ENCODE measurements at regions not wholly inside any gene's neighbourhood (a gene's known extent, or its start where the extent isn't known, plus 50 kb on each side); places are given as distances from the start of the nearest gene placed in this dataset.

- no peak for DNase-seq (ENCODE audit: low spot score)
Observed at GRCh38 chr20:57082357-57082945, 184.0 kb downstream of the BMP7 start.

DNA sequence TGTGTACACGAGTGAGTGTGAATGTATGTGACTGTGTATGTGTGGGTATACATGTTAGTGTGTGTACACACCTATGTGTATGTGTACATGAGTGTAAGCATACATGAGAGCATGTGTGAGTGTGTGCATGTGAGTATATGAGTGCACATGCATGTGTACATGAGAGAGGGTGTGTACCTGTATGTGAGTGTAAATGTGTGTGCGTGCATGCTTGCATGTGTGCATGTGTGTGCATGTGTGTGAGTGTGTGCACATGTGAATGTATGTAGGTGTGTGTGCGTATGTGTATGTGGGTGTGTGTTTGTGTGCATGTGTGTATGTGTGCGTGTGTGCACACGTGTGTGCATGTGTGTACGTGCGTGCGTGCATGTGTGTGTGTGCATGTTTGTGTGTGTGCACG is 183.4 kb downstream of the BMP7 start:
- no peak for DNase-seq (ENCODE audit: low spot score)

DNA sequence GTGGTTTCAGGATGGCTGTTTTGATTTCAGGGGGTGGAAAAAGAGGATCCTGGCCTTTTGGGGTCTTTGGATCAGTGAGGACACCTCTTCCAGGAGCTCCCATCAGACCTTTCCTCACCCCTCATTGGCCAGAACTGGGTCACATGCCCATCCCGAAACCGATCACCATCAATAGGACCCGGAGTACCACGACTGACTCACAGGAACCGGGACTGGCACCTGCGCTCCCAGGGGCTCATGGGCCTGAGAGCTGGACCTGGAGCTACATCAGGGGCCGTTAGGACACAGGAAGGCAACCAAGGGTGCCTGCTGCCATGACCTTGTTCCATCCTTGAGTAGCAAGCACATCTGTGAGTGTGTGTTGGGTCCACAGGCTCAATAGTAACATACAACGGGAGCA is 180.4 kb downstream of the BMP7 start:
- DNase-seq (ENCODE audit: low spot score) = no peak

DNA sequence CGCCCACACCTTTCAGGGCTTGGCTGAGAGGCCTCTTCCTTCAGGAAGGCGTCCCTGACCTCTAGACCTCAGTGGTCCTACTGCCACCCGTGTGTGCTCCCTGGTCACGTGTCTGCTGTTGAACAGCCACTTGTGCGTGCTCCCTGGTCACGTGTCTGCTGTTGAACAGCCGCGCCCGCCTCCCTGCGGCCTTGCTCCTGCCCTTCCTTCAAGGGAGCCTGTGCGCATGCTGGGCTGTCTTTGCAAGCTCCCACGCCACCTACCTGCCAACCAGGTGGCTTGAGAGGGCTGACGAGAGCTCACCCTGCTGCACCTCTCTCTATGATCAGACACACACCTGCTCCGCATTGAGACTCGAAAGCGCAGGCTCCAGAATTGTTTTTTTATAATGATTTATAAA is 179.3 kb downstream of the BMP7 start:
- DNase-seq (ENCODE audit: low spot score) = no peak

GRCh38 chr20:57087705-57088104 is 178.7 kb downstream of the BMP7 start:
- no peak for DNase-seq (ENCODE audit: low spot score)

GRCh38 chr20:57088436-57088835 is 178.0 kb downstream of the BMP7 start:
- DNase-seq (ENCODE audit: low spot score) = no peak

DNA sequence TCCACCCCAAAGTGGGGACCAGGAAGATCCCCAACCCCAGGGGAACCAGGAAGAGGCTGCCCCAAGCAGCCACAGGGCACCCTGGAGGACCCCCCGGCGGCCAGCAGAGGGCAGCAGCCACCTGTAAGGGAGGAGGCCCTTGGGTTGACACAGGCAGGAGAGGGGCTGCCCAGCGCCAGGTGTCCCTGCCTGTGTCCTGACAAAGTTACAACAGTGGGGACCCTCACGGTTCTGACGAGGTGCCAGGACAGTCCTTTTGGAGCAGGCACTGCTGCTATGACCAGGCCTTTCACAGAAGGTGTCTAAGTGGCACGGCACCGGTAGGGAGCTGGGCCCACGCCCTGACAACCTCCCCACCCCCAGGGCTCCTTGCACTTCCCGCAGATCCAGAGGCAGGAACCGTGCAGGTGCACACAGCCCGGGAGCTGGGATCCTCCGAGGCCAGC is 176.7 kb downstream of the BMP7 start:
- peak; percentile 56 for DNase-seq (ENCODE audit: low spot score)

- DNase-seq (ENCODE audit: low spot score) = no peak
Observed at GRCh38 chr20:57090590-57091560, 175.6 kb downstream of the BMP7 start.

DNA sequence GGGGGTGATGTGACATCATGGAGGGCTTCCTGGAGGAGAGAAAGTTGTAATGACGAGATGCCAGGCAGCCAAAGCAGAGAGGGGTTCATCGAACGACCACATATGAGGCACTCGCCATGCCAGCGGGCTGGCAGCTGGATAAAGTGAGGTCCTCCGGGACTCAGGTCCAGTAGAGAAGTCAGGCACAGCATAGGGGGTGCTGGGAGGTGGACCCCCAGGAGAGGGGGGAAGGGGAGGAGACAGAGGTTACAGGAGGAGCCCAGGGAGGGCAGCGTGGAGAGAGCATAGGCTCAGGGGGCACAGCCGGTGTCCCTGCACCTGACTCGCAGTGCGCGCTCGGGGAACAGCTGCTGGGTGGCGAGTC is 174.7 kb downstream of the BMP7 start:
- no peak for DNase-seq (ENCODE audit: low spot score)

- DNase-seq (ENCODE audit: low spot score) = peak; percentile 66
Observed at GRCh38 chr20:57092112-57092899, 174.1 kb downstream of the BMP7 start.

GRCh38 chr20:57092900-57093530 is 173.4 kb downstream of the BMP7 start:
- no peak for DNase-seq (ENCODE audit: low spot score)

- DNase-seq (ENCODE audit: low spot score) = no peak
Observed at GRCh38 chr20:57093766-57094165, 172.7 kb downstream of the BMP7 start.

GRCh38 chr20:57094252-57094891 is 172.1 kb downstream of the BMP7 start:
- DNase-seq (ENCODE audit: low spot score) = no peak

GRCh38 chr20:57094991-57095390 is 171.4 kb downstream of the BMP7 start:
- DNase-seq (ENCODE audit: low spot score) = no peak

DNA sequence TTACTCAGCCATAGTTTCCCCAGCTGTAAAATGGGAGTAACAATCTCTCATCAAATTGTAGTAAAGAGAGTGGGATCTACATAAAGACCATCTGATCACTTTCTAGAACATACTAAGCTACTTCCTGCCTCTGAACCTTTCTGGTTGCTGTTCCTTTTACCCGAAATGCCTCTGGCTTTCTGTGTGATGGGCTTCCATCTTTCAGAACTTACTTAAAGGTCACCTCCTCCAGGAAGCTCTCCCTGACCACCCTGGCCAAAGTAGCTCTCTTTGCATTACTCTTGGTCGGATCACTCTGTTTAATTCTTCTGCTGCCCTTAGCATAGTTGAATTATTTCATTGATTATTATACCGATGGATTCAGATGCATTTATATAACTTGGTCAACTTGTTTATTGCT is 171.0 kb downstream of the BMP7 start:
- no peak for DNase-seq (ENCODE audit: low spot score)

DNA sequence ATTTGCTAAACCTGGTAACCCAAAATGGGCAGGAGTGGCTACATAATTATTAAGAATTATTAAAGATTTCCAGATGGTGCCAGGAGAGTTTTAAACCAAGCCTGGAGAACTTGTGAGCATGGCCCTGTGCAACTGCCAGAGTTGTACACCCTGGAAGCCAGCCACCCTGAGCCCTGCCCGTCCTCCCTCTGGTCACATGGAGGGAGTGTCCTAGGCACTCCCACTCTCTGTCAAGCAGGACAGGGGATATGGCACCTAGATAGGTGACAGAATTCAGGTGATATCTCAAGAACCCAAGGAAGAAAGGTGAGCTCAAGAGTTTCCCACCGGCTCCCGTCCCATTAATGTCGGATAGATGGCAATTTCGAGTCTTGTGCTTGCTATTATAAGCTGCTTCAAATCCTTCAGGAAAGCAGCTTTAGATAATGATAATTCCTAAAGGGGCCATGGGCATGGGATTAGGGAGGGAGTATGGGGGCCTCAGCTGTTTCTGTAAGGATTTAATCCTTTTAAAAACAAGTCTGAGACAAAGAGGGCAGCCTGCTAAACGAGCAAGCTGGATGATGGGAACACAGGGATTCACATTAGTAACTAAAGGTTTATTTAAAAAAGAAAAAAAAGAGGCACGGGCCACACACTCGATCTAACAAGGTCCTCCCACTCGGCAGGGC is 169.1 kb downstream of the BMP7 start:
- DNase-seq (ENCODE audit: low spot score) = no peak

DNA sequence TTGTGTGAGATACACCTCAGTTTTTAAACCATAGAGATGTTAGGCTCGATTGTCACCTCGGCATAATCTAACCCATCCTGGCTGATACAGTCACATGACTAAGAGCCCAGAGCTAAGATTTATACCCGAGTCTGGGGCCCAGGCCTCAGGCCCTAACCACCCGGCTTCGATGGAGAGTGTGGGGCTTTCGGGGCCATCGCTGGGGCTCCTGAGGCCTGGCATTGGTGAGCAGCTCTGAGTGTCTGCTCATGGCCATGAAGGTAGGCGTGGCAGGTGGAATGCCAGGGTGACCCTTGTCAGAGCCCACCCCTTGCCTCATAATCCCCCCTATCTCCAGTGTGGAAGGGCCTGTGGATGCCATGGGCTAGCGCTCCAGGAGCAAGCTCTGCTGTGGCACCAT is 164.3 kb downstream of the BMP7 start:
- DNase-seq (ENCODE audit: low spot score) = no peak

DNA sequence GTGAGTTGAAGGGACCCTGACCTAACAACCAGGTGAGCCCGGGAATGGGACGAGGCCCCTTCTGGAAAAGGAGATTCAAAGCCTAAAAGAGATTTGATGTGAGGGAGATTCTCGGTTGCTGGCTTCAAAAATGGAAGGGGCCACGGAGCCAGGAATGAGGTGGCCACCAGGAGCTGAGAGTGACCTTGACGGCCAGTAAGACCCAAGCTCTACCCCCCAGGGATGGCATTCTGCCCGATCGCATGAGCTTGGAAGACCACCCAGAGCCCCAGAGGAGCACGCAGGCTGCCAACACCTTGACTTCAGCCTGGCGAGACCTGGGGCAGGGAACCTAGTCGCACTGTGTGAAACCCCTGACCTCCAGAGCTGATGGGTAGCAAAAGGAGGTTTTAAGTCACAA is 163.9 kb downstream of the BMP7 start:
- DNase-seq (ENCODE audit: low spot score) = no peak

GRCh38 chr20:57103146-57103800 is 163.2 kb downstream of the BMP7 start:
- DNase-seq (ENCODE audit: low spot score) = peak; percentile 97

DNA sequence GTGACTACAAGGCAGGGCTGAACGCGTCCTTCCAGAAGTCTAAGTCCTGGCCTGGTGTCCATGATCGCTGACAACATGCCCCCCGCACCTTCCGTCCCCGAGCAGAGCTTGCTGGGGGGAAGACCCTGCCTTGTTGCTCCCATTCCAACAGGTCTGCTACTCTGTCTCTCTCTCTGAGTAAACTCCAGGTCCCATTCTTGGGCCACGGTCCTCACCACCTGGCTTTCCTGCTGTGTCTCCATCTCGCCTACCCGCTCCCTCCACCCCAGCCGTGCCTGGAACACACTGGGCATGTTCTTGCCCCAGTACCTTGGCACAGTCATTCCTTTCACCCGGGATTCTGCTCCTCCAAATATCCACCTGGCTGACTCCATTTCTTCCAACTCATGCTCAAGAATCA is 162.3 kb downstream of the BMP7 start:
- DNase-seq (ENCODE audit: low spot score) = no peak

Measured in COLO829 (cell line).